ENCODE measurements at regions not wholly inside any gene's neighbourhood (a gene's known extent, or its start where the extent isn't known, plus 50 kb on each side); places are given as distances from the start of the nearest gene placed in this dataset.

DNA sequence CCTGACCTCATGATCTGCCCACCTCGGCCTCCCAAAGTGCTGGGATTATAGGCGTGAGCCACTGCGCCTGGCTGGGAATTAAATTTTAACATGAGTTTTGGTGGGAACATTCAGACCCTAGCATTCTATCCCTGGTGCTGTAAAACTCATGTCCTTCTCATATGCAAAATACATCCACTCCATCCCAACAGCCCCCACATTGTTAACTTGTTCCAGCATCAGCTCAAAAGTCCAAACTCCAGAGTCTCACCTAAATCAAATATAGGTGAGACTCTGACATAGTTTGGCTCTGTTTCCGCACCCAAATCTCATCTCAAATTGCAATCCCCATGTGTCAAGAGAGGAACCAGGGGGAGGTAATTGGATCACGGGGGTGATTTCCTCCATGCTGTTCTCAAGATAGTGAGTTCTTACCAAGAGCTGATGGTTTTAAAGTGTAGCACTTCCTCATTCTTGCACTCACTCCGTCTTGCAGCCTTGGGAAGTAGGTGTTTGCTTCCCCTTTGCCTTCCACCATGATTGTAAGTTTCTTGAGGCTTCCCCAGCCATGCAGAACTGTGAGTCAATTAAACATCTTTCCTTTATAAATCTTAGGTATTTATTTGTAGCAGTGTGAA is 96.2 kb upstream of the PLCL2 start:
- TF ChIP-seq CTCF (conservative IDR thresholded peaks at IDR 0.05; ENCODE audit: low read depth in 2 of 2) (no peak), POLR2AphosphoS5 (IDR thresholded peaks at IDR 0.05; ENCODE audit: low read depth) (no peak), EZH2 (IDR thresholded peaks at IDR 0.05; ENCODE audit: low read depth, unreplicated experiment) (no peak)
- TF ChIP-seq, protein P1, sequence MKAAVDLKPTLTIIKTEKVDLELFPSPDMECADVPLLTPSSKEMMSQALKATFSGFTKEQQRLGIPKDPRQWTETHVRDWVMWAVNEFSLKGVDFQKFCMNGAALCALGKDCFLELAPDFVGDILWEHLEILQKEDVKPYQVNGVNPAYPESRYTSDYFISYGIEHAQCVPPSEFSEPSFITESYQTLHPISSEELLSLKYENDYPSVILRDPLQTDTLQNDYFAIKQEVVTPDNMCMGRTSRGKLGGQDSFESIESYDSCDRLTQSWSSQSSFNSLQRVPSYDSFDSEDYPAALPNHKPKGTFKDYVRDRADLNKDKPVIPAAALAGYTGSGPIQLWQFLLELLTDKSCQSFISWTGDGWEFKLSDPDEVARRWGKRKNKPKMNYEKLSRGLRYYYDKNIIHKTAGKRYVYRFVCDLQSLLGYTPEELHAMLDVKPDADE (IDR thresholded peaks at IDR 0.05): no peak

Data from GM23338 (cell line).